ENCODE measurements at regions not wholly inside any gene's neighbourhood (a gene's known extent, or its start where the extent isn't known, plus 50 kb on each side); places are given as distances from the start of the nearest gene placed in this dataset.
"Not testable (repeated sequence)": the region's sequence is repeated elsewhere in the genome, so short reads cannot be mapped to it uniquely, and the experiment has no call there.

DNA sequence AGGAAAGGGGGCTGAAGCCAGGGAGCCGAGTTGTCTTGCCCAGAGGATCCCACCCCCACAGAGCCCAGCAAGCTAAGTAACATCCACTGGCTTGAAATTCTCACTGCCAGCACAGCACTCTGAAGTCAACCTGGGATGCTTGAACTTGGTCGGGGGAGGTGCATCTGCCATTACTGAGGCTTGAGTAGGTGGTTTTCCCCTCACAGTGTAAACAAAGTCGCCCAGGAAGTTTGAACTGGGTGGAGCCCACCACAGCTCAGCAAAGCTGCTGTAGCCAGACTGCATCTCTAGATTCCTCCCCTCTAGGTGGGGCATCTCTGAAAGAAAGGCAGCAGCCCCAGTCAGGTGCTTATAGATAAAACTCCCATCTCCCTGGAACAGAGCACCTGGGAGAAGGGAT, 54.3 kb upstream of the GRIA3 start:
- TF ChIP-seq EZH2 (optimal IDR thresholded peaks at IDR 0.05; ENCODE audit: low read depth, low read length); EZH2phosphoT487 (IDR thresholded peaks at IDR 0.05; ENCODE audit: low read length): not testable (repeated sequence)
- TF ChIP-seq, protein P1, sequence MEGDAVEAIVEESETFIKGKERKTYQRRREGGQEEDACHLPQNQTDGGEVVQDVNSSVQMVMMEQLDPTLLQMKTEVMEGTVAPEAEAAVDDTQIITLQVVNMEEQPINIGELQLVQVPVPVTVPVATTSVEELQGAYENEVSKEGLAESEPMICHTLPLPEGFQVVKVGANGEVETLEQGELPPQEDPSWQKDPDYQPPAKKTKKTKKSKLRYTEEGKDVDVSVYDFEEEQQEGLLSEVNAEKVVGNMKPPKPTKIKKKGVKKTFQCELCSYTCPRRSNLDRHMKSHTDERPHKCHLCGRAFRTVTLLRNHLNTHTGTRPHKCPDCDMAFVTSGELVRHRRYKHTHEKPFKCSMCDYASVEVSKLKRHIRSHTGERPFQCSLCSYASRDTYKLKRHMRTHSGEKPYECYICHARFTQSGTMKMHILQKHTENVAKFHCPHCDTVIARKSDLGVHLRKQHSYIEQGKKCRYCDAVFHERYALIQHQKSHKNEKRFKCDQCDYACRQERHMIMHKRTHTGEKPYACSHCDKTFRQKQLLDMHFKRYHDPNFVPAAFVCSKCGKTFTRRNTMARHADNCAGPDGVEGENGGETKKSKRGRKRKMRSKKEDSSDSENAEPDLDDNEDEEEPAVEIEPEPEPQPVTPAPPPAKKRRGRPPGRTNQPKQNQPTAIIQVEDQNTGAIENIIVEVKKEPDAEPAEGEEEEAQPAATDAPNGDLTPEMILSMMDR (IDR thresholded peaks at IDR 0.05; ENCODE audit: low read length): not testable (repeated sequence)
